NT2/D1 (cell line): ENCODE measurements at regions not wholly inside any gene's neighbourhood (a gene's known extent, or its start where the extent isn't known, plus 50 kb on each side); places are given as distances from the start of the nearest gene placed in this dataset.

Experiments used
- SUZ12 ChIP-seq: IDR thresholded peaks from 2 replicates; pipeline ENCODE4 v1.6.1; 2011; ENCODE audit not compliant: insufficient read length, insufficient read depth; ENCODE audit errors: extremely low read depth
- ZNF274 ChIP-seq: IDR thresholded peaks from 2 replicates; pipeline ENCODE4 v1.6.1; 2011; ENCODE audit warnings: mild to moderate bottlenecking, low read depth, low read length

DNA sequence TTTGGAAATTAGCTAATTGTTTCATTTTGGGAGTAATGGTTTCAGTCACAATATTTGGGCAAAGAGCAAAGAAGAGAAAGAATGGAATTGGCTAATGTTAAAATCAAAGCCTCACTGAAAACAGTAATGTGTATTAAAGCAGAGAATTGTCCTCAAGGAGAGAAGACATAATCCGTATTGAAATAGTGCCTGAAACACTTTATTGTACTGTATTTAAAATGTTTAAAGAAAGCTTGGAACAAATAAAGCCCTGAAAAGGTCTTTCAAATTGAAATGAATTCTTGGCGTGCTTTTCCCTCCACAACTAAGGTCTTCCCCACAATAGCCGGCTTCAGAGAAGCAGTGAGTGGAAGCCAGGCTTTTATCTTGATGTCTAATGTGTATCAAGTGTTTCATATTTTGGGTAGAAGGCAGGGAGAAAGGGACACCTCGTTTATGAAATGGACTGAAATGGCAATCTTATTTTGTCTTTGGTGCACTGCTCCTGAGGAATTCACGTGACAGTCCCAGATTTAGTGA is 212.9 kb upstream of the CRY1 start:
- TF ChIP-seq SUZ12 (no peak), ZNF274 (no peak)
